Breast epithelium (tissue), 3 donors: ENCODE measurements at regions not wholly inside any gene's neighbourhood (a gene's known extent, or its start where the extent isn't known, plus 50 kb on each side); places are given as distances from the start of the nearest gene placed in this dataset.

Experiments used
- CTCF ChIP-seq, 3 donors: fragments of 450-650 bp; IDR thresholded peaks; one replicate each; pipeline ENCODE4 v1.5.1; 2016 to 2017; ENCODE audit warnings: antibody characterized with exemption in 3 of 3, mild to moderate bottlenecking in 3 of 3, moderate library complexity in 3 of 3
- POLR2A ChIP-seq: fragments of 450-650 bp; IDR thresholded peaks from one replicate; pipeline ENCODE4 v1.6.1; 2016; ENCODE audit warnings: antibody characterized with exemption, mild to moderate bottlenecking, moderate library complexity
- POLR2AphosphoS5 ChIP-seq, 3 donors: sonication (generic); formaldehyde crosslinking; IDR thresholded peaks; one replicate each; pipeline ENCODE4 v1.6.1; 2017; ENCODE audit warnings: antibody characterized with exemption in 3 of 3

- TF ChIP-seq CTCF (IDR thresholded peaks at IDR 0.05) (no peak), POLR2A (no peak), POLR2AphosphoS5 (IDR thresholded peaks at IDR 0.05) (no peak)
These were observed 72.5 kb upstream of the UCN3 start for GRCh38 chr10:5292196-5292735.
